Ramos (cell line): ENCODE measurements at regions not wholly inside any gene's neighbourhood (a gene's known extent, or its start where the extent isn't known, plus 50 kb on each side); places are given as distances from the start of the nearest gene placed in this dataset.

ENCODE experiments used
- in situ Hi-C: fragments of 300-500 bp; cut with MboI; formaldehyde crosslinking; loops from one replicate; pipeline ENCODE4 v1.14.3; 2022; ENCODE audit warnings: low sequenced_read_pairs; ENCODE audit not compliant: unreplicated experiment

- in situ Hi-C loops = no loop called here
Observed at GRCh38 chr5:68519143-68519542, 303.6 kb downstream of the PIK3R1 start.

DNA sequence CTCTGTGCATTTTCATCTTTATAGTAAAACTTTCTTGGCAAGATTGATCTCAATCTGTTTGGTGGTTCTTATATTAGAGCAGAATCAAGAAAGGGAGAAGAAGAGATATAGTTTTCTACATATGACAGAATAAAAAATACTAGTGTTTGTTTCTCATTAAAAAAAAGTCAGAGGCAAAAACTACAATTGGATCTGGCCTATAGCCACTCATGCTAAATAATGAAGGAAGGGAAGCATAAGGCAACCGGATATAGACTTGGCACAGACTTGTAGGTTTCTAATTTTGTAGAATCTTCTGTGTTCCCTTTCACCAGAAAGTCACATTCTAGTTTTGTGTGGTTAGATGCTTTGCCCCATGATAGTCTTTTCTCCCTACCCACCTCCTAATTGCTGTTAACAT, 306.2 kb downstream of the PIK3R1 start:
- in situ Hi-C loops = no loop called here

- in situ Hi-C loops = no loop called here
Observed at GRCh38 chr5:68522863-68523262, 307.3 kb downstream of the PIK3R1 start.

GRCh38 chr5:68528821-68529273, 313.3 kb downstream of the PIK3R1 start:
- in situ Hi-C loops = no loop called here

- in situ Hi-C loops = no loop called here
Observed at GRCh38 chr5:68529581-68529980, 314.0 kb downstream of the PIK3R1 start.

GRCh38 chr5:68531970-68532369, 316.4 kb downstream of the PIK3R1 start:
- in situ Hi-C loops = no loop called here

- in situ Hi-C loops = no loop called here
Observed at GRCh38 chr5:68533051-68533450, 317.5 kb downstream of the PIK3R1 start.

GRCh38 chr5:68533571-68534084, 318.1 kb downstream of the PIK3R1 start:
- in situ Hi-C loops = no loop called here

- in situ Hi-C loops = no loop called here
Observed at GRCh38 chr5:68534131-68534940, 318.8 kb downstream of the PIK3R1 start.

DNA sequence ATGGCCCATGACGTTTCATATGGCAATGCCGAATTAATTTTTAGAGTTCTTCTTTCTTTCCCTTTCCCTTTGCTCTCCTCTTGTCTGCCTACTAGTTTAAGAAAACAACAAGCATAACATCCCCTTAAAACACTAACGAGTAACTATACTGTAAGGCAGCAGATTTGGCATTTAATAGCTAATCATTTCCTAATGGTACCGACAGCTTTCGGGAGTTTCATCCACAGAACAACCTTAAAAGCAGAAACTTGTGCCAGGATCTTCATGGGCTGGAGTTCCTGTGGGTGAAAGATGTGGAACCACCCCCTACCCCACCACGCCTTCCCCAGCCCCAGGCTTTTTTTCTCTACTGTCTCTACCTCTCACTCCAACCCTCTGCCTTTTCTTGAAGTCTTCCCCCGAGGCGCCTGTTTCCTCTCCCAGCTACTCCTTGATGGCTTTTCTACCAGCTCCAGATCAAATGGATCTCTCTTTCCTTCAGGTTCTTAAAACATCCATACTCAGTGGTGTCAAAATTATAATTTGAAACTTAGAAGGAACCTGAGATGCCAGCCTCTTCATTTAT, 319.5 kb downstream of the PIK3R1 start:
- in situ Hi-C loops = no loop called here

GRCh38 chr5:68538814-68539420, 323.4 kb downstream of the PIK3R1 start:
- in situ Hi-C loops = no loop called here

DNA sequence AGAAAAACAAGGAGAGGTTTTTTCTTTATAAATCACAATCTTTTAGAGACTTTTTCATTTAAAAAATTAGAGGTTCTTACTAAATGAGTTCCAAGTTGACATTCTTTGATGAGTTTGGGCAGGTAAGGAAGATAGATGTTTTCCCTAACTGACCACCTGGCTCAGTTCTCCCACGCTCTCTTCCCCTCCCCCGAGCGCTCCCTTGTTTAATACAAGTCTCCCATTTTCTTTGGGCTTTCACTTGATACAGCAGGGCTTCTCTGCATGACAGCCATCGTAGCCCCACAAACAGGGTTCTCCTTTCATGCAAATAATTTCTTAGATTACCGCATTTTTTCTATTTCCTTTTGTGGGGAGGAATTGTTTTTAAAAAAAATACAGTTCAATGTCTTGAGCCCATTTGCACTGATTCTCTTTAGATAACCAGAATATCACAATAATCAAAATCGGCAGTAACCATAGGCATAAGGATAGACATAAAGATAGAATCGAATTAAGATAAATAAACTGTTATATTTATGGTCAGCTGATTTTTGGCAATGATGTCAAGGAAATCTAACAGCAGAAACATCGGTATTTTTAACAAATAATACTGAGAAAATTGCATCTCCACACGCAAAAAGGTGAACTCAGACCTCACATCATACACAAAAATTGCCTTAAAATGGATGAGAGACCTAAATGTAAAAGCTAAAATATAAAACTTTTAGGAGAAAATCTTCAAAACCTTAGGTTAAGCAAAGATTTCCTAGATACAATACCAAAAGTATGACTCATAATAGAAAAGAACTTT, 325.4 kb downstream of the PIK3R1 start:
- in situ Hi-C loops = no loop called here

- in situ Hi-C loops = no loop called here
Observed at GRCh38 chr5:68542207-68542606, 326.7 kb downstream of the PIK3R1 start.

GRCh38 chr5:68543212-68543611, 327.7 kb downstream of the PIK3R1 start:
- in situ Hi-C loops = no loop called here

DNA sequence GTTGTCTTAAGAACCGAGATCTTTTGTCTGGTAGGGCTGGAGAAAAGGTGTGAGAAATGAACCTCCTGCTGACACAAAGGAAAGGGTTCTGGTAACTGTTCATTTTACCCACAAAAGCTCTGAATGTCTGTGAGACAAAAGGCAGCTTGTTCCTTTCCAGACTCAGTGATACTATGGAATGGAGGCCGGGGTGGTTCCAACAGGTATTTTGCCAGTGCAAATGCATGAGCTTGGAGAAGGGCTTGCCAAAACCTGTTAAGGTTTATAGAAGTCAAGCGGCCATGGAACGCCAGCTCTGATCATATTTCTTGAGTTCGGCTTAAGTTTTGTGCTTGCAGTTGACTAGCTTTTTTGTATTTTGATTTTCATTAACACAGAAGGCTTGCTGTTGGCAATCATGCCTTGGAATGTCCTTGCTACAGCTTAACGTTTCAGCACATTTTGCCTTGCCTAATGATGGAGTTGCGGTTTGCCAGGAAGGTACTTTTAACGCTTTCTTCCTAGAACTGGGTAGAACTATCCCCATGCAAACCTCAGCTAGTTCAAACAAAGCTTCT, 328.6 kb downstream of the PIK3R1 start:
- in situ Hi-C loops = no loop called here

GRCh38 chr5:68544648-68545552, 329.3 kb downstream of the PIK3R1 start:
- in situ Hi-C loops = no loop called here

- in situ Hi-C loops = no loop called here
Observed at GRCh38 chr5:68545636-68546295, 330.2 kb downstream of the PIK3R1 start.

- in situ Hi-C loops = no loop called here
Observed at GRCh38 chr5:68547056-68547455, 331.5 kb downstream of the PIK3R1 start.

GRCh38 chr5:68547622-68548021, 332.1 kb downstream of the PIK3R1 start:
- in situ Hi-C loops = no loop called here
